Prostate gland (tissue), 2 donors: ENCODE measurements at regions not wholly inside any gene's neighbourhood (a gene's known extent, or its start where the extent isn't known, plus 50 kb on each side); places are given as distances from the start of the nearest gene placed in this dataset.

Experiments used
- DNase-seq: peaks from one replicate; pipeline ENCODE4 v3.0.0-alpha.2; 2019; ENCODE audit warnings: low spot score
- H3K27ac ChIP-seq, 2 donors: fragments of 200-600 bp; sonication (generic); 2 replicates each; pipeline ENCODE4 v1.5.1; 2017 to 2019
- H3K27me3 ChIP-seq: fragments of 200-600 bp; sonication (generic); replicated peaks from 2 replicates; pipeline ENCODE4 v1.5.1; 2019; ENCODE audit not compliant: insufficient read depth
- H3K36me3 ChIP-seq, 2 donors: fragments of 200-600 bp; sonication (generic); 1 replicate in 1 of 2; 2 replicates in 1 of 2; pipeline versions ENCODE4 v1.5.1 to v1.8.1; 2017 to 2019
- H3K4me1 ChIP-seq: fragments of 200-600 bp; sonication (generic); replicated peaks from 2 replicates; pipeline ENCODE4 v1.5.1; 2019
- H3K4me3 ChIP-seq, 2 donors: fragments of 200-600 bp; sonication (generic); 2 replicates each; pipeline ENCODE4 v1.5.1; 2017 to 2019
- H3K9me3 ChIP-seq: fragments of 200-600 bp; sonication (generic); 2 replicates; pipeline ENCODE4 v1.5.1; 2017
- POLR2A ChIP-seq: fragments of 450-650 bp; IDR thresholded peaks from one replicate; pipeline ENCODE4 v1.6.1; 2016; ENCODE audit warnings: antibody characterized with exemption, mild to moderate bottlenecking
- POLR2AphosphoS5 ChIP-seq: sonication (generic); formaldehyde crosslinking; IDR thresholded peaks from one replicate; pipeline ENCODE4 v1.6.1; 2017; ENCODE audit warnings: antibody characterized with exemption
- WGBS: methylation state at CpG from one replicate; pipeline ENCODE4 v1.1.5; 2018; 5-methylcytosine and 5-hydroxymethylcytosine counted together
- intact Hi-C: fragments of 100-400 bp; cut with DNase I; formaldehyde crosslinking; loops from one replicate; pipeline ENCODE4 v1.14.2; 2022
- TF ChIP-seq, protein P1 (sequence below), 4 experiments: fragments of 200-600 bp in 2 of 4; fragments of 450-650 bp in 2 of 4; sonication (generic) in 2 of 4; IDR thresholded peaks; 1 replicate in 3 of 4; 2 replicates in 1 of 4; pipeline ENCODE4 v1.5.1; 2016 to 2019; ENCODE audit warnings: antibody characterized with exemption in 4 of 4, mild to moderate bottlenecking in 2 of 4, moderate library complexity in 2 of 4

- no peaks in the 10 kb centered on the region for H3K9me3 ChIP-seq
- WGBS, result 75% methylated on average over 4 of the region's 4 CpGs
- H3K27ac ChIP-seq, result no peak overlapping the region
- TF ChIP-seq POLR2AphosphoS5 (no peak), POLR2A (no peak)
- TF ChIP-seq, protein P1, sequence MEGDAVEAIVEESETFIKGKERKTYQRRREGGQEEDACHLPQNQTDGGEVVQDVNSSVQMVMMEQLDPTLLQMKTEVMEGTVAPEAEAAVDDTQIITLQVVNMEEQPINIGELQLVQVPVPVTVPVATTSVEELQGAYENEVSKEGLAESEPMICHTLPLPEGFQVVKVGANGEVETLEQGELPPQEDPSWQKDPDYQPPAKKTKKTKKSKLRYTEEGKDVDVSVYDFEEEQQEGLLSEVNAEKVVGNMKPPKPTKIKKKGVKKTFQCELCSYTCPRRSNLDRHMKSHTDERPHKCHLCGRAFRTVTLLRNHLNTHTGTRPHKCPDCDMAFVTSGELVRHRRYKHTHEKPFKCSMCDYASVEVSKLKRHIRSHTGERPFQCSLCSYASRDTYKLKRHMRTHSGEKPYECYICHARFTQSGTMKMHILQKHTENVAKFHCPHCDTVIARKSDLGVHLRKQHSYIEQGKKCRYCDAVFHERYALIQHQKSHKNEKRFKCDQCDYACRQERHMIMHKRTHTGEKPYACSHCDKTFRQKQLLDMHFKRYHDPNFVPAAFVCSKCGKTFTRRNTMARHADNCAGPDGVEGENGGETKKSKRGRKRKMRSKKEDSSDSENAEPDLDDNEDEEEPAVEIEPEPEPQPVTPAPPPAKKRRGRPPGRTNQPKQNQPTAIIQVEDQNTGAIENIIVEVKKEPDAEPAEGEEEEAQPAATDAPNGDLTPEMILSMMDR (IDR thresholded peaks at IDR 0.05), result no peak
- H3K36me3 ChIP-seq, result no peaks in the 10 kb centered on the region
- no peaks in the 10 kb centered on the region for H3K4me1 ChIP-seq
- no peak for DNase-seq
- H3K4me3 ChIP-seq, result no peak overlapping the region
- intact Hi-C loops, result no loop called here
- H3K27me3 ChIP-seq, result no peaks in the 10 kb centered on the region
These were observed 401.2 kb upstream of the CNKSR2 start for GRCh38 chrX:20973038-20973437.

DNA sequence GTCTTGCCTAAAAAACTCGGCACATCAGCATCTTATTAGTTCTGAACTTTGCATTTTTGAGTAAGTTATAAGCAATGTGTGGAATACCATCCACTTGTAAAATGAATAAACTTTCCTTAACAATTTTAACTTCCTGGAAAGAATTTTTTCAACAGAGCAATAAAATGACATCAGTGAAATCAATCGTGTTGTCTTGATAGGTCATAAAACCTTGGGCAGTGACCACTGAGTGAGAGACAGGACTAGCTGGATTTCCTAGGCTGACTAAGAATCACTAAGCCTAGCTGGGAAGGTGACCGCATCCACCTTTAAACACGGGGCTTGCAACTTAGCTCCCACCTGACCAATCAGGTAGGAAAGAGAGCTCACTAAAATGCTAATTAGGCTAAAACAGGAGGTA lies 403.0 kb upstream of the CNKSR2 start:
- intact Hi-C loops, result no loop called here
- 46% methylated on average over 4 of the region's 4 CpGs for WGBS
- Histone ChIP-seq H3K27me3 (no peaks in the 10 kb centered on the region), H3K27ac (no peak overlapping the region), H3K4me3 (no peak overlapping the region), H3K4me1 (no peaks in the 10 kb centered on the region), H3K9me3 (no peaks in the 10 kb centered on the region), H3K36me3 (no peaks in the 10 kb centered on the region)
- no peak for TF ChIP-seq POLR2AphosphoS5
- TF ChIP-seq POLR2A, result no peak
- TF ChIP-seq, protein P1 (IDR thresholded peaks at IDR 0.05), result no peak
- no peak for DNase-seq

GRCh38 chrX:20969565-20969964 lies 404.7 kb upstream of the CNKSR2 start:
- no peak for DNase-seq
- H3K4me1 ChIP-seq, result no peaks in the 10 kb centered on the region
- TF ChIP-seq POLR2AphosphoS5, result no peak
- TF ChIP-seq, protein P1 (IDR thresholded peaks at IDR 0.05), result no peak
- no peak for TF ChIP-seq POLR2A
- 67% methylated on average over 1 of the region's 1 CpG for WGBS
- intact Hi-C loops, result no loop called here
- H3K36me3 ChIP-seq, result no peaks in the 10 kb centered on the region
- no peak overlapping the region for H3K27ac ChIP-seq
- no peaks in the 10 kb centered on the region for H3K27me3 ChIP-seq
- H3K9me3 ChIP-seq, result no peaks in the 10 kb centered on the region
- H3K4me3 ChIP-seq, result no peak overlapping the region

DNA sequence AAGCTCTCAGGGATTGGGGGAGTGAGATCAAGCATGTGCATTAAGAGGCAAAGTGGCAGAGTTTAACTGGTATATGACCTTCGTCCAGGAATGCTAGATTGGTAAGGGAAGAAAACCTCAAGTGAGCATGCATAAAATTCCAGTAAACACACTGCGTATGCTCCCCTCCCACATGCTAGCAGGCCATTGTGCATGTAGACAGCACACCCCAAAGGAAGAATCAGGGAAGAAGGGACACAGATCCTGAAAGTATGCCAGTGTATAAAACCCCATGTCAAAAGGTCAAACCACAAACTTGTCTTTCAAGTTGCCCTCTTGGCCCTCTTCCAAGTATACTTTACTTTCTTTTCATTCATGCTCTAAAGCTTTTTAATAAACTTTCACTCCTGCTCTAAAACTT lies 405.2 kb upstream of the CNKSR2 start:
- Histone ChIP-seq H3K27ac (no peak overlapping the region), H3K27me3 (no peaks in the 10 kb centered on the region), H3K4me1 (no peaks in the 10 kb centered on the region), H3K36me3 (no peaks in the 10 kb centered on the region), H3K9me3 (no peaks in the 10 kb centered on the region), H3K4me3 (no peak overlapping the region)
- TF ChIP-seq POLR2AphosphoS5 (no peak), POLR2A (no peak)
- TF ChIP-seq, protein P1 (IDR thresholded peaks at IDR 0.05), result no peak
- intact Hi-C loops, result no loop called here
- WGBS, result 66% methylated on average over 2 of the region's 2 CpGs
- no peak for DNase-seq

- H3K9me3 ChIP-seq, result no peaks in the 10 kb centered on the region
- H3K27me3 ChIP-seq, result no peaks in the 10 kb centered on the region
- no peak overlapping the region for H3K27ac ChIP-seq
- TF ChIP-seq POLR2AphosphoS5, result no peak
- TF ChIP-seq POLR2A, result no peak
- TF ChIP-seq, protein P1 (IDR thresholded peaks at IDR 0.05), result no peak
- no peak overlapping the region for H3K4me3 ChIP-seq
- H3K4me1 ChIP-seq, result no peaks in the 10 kb centered on the region
- no peaks in the 10 kb centered on the region for H3K36me3 ChIP-seq
- no peak for DNase-seq
- intact Hi-C loops, result no loop called here
These were observed 406.5 kb upstream of the CNKSR2 start for GRCh38 chrX:20967725-20968124.
